HG03097 (cell line): ENCODE measurements at regions not wholly inside any gene's neighbourhood (a gene's known extent, or its start where the extent isn't known, plus 50 kb on each side); places are given as distances from the start of the nearest gene placed in this dataset.
"Not testable (repeated sequence)": the region's sequence is repeated elsewhere in the genome, so short reads cannot be mapped to it uniquely, and the experiment has no call there.

Experiments
- ATAC-seq: cut with Tn5 transposase; IDR thresholded peaks from one replicate; pipeline ENCODE4 v1.9.1; 2021; ENCODE audit not compliant: unreplicated experiment, low FRiP score

GRCh38 chr14:71416392-71416791 is 509.1 kb downstream of the PCNX1 start:
- ATAC-seq = no peak

- no peak for ATAC-seq
Measured at GRCh38 chr14:71418532-71419245, 511.4 kb downstream of the PCNX1 start.

- no peak for ATAC-seq
Measured at GRCh38 chr14:71423481-71423880, 508.7 kb upstream of the RGS6 start.

- ATAC-seq = no peak
Measured at GRCh38 chr14:71424941-71425340, 507.3 kb upstream of the RGS6 start.

GRCh38 chr14:71426001-71426400 is 506.2 kb upstream of the RGS6 start:
- ATAC-seq = no peak

GRCh38 chr14:71429902-71430301 is 502.3 kb upstream of the RGS6 start:
- ATAC-seq = no peak

- no peak for ATAC-seq
Measured at GRCh38 chr14:71430321-71430677, 501.9 kb upstream of the RGS6 start.

- ATAC-seq = no peak
Measured at GRCh38 chr14:71430678-71431376, 501.4 kb upstream of the RGS6 start.

- no peak for ATAC-seq
Measured at GRCh38 chr14:71432334-71433110, 499.7 kb upstream of the RGS6 start.

GRCh38 chr14:71433303-71433702 is 498.9 kb upstream of the RGS6 start:
- no peak for ATAC-seq

GRCh38 chr14:71435641-71436040 is 496.6 kb upstream of the RGS6 start:
- not testable (repeated sequence) for ATAC-seq

GRCh38 chr14:71437870-71438269 is 494.4 kb upstream of the RGS6 start:
- ATAC-seq = no peak

- no peak for ATAC-seq
Measured at GRCh38 chr14:71438684-71439083, 493.5 kb upstream of the RGS6 start.

GRCh38 chr14:71441126-71441525 is 491.1 kb upstream of the RGS6 start:
- no peak for ATAC-seq

GRCh38 chr14:71444030-71444822 is 488.0 kb upstream of the RGS6 start:
- no peak for ATAC-seq

- no peak for ATAC-seq
Measured at GRCh38 chr14:71448431-71449315, 483.6 kb upstream of the RGS6 start.

- no peak for ATAC-seq
Measured at GRCh38 chr14:71449316-71450055, 482.7 kb upstream of the RGS6 start.

GRCh38 chr14:71451501-71451900 is 480.7 kb upstream of the RGS6 start:
- ATAC-seq = no peak

- no peak for ATAC-seq
Measured at GRCh38 chr14:71452539-71452938, 479.7 kb upstream of the RGS6 start.
